Ishikawa (cell line): ENCODE measurements at regions not wholly inside any gene's neighbourhood (a gene's known extent, or its start where the extent isn't known, plus 50 kb on each side); places are given as distances from the start of the nearest gene placed in this dataset.

Source experiments
- EGR1 ChIP-seq: IDR thresholded peaks from 2 replicates; pipeline ENCODE4 v1.6.1; 2012
- EP300 ChIP-seq: IDR thresholded peaks from 2 replicates; pipeline ENCODE4 v1.6.1; 2012; ENCODE audit warnings: borderline replicate concordance
- FOXM1 ChIP-seq: IDR thresholded peaks from 2 replicates; pipeline ENCODE4 v1.6.1; 2012; ENCODE audit warnings: low read depth, borderline replicate concordance
- NFIC ChIP-seq: IDR thresholded peaks from 2 replicates; pipeline ENCODE4 v1.6.1; 2012
- TAF1 ChIP-seq: IDR thresholded peaks from 2 replicates; pipeline ENCODE4 v1.6.1; 2012; ENCODE audit warnings: low read depth, mild to moderate bottlenecking
- TEAD4 ChIP-seq: IDR thresholded peaks from 2 replicates; pipeline ENCODE4 v1.6.1; 2012
- YY1 ChIP-seq: IDR thresholded peaks from 2 replicates; pipeline ENCODE4 v1.6.1; 2012; ENCODE audit warnings: low read depth
- TF ChIP-seq, protein P1 (sequence below): IDR thresholded peaks from 2 replicates; pipeline ENCODE4 v1.6.1; 2012; ENCODE audit warnings: low read depth, mild to moderate bottlenecking
- TF ChIP-seq, protein P2 (sequence below): IDR thresholded peaks from 2 replicates; pipeline ENCODE4 v1.6.1; 2012

DNA sequence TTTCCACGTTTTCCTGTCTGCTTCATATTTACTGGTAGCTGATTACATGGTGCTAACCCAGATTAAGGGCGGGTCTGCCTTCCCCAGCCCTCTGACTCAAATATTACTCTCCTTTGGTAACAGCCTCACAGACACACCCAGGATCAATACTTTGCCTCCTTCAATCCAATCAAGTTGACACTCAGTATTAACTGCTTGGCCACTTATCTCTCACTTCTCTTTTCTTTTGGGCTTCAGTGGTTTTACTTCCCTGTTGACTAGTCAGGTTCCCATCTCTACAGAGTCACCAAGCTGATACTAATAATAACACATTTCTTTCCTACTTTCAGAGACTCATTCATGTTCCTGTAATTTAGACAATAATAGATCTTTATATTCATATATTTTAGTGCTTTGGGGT lies 302.2 kb upstream of the MAP2 start:
- TF ChIP-seq FOXM1 = no peak
- TF ChIP-seq, protein P1, sequence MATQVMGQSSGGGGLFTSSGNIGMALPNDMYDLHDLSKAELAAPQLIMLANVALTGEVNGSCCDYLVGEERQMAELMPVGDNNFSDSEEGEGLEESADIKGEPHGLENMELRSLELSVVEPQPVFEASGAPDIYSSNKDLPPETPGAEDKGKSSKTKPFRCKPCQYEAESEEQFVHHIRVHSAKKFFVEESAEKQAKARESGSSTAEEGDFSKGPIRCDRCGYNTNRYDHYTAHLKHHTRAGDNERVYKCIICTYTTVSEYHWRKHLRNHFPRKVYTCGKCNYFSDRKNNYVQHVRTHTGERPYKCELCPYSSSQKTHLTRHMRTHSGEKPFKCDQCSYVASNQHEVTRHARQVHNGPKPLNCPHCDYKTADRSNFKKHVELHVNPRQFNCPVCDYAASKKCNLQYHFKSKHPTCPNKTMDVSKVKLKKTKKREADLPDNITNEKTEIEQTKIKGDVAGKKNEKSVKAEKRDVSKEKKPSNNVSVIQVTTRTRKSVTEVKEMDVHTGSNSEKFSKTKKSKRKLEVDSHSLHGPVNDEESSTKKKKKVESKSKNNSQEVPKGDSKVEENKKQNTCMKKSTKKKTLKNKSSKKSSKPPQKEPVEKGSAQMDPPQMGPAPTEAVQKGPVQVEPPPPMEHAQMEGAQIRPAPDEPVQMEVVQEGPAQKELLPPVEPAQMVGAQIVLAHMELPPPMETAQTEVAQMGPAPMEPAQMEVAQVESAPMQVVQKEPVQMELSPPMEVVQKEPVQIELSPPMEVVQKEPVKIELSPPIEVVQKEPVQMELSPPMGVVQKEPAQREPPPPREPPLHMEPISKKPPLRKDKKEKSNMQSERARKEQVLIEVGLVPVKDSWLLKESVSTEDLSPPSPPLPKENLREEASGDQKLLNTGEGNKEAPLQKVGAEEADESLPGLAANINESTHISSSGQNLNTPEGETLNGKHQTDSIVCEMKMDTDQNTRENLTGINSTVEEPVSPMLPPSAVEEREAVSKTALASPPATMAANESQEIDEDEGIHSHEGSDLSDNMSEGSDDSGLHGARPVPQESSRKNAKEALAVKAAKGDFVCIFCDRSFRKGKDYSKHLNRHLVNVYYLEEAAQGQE = no peak
- TF ChIP-seq EP300 = no peak
- TF ChIP-seq, protein P2, sequence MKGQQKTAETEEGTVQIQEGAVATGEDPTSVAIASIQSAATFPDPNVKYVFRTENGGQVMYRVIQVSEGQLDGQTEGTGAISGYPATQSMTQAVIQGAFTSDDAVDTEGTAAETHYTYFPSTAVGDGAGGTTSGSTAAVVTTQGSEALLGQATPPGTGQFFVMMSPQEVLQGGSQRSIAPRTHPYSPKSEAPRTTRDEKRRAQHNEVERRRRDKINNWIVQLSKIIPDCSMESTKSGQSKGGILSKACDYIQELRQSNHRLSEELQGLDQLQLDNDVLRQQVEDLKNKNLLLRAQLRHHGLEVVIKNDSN = no peak
- TF ChIP-seq TAF1 = no peak
- TF ChIP-seq TEAD4 = no peak
- TF ChIP-seq NFIC = no peak
- no peak for TF ChIP-seq YY1
- TF ChIP-seq EGR1 = no peak
